H9 (cell line): ENCODE measurements at regions not wholly inside any gene's neighbourhood (a gene's known extent, or its start where the extent isn't known, plus 50 kb on each side); places are given as distances from the start of the nearest gene placed in this dataset.

Experiments
- DNase-seq: peaks from one replicate; pipeline ENCODE4 v3.0.0-alpha.2; 2017
- H2AFZ ChIP-seq: one replicate; pipeline ENCODE4 v1.6.1; 2013; ENCODE audit warnings: mild to moderate bottlenecking, low read length, control low read depth, moderate library complexity
- H2AK5ac ChIP-seq: 2 replicates; pipeline ENCODE4 v1.6.1; 2013; ENCODE audit warnings: low read length, control low read depth, mixed read lengths; ENCODE audit not compliant: insufficient read length
- H2BK120ac ChIP-seq: one replicate; pipeline ENCODE4 v1.6.1; 2013; ENCODE audit warnings: low read depth, mild to moderate bottlenecking, low read length, control low read depth, inconsistent platforms; ENCODE audit not compliant: poor library complexity, severe bottlenecking
- H2BK12ac ChIP-seq: 2 replicates; pipeline ENCODE4 v1.6.1; 2013; ENCODE audit warnings: low read length, control low read depth, mixed read lengths, low read depth; ENCODE audit not compliant: insufficient read length
- H2BK15ac ChIP-seq: 2 replicates; pipeline ENCODE4 v1.6.1; 2013; ENCODE audit warnings: low read depth, low read length, control low read depth
- H2BK20ac ChIP-seq: one replicate; pipeline ENCODE4 v1.6.1; 2013; ENCODE audit warnings: low read depth, mild to moderate bottlenecking, low read length, control low read depth, inconsistent platforms; ENCODE audit not compliant: poor library complexity, severe bottlenecking
- H2BK5ac ChIP-seq: 2 replicates; pipeline ENCODE4 v1.6.1; 2013; ENCODE audit warnings: low read length, control low read depth, mixed read lengths; ENCODE audit not compliant: insufficient read length
- H3K14ac ChIP-seq: 2 replicates; pipeline ENCODE4 v1.6.1; 2013; ENCODE audit warnings: low read length, control low read depth; ENCODE audit not compliant: insufficient read depth
- H3K18ac ChIP-seq: 2 replicates; pipeline ENCODE4 v1.6.1; 2013; ENCODE audit warnings: low read depth, mild to moderate bottlenecking, mixed read lengths, low read length, control low read depth; ENCODE audit not compliant: insufficient read length
- H3K23ac ChIP-seq: 2 replicates; pipeline ENCODE4 v1.6.1; 2013; ENCODE audit warnings: low read length, control low read depth, mixed read lengths, low read depth; ENCODE audit not compliant: insufficient read length
- H3K23me2 ChIP-seq: 2 replicates; pipeline ENCODE4 v1.6.1; 2013; ENCODE audit warnings: low read depth, mild to moderate bottlenecking, mixed read lengths, low read length, control low read depth; ENCODE audit not compliant: insufficient read length, poor library complexity, severe bottlenecking
- H3K27ac ChIP-seq: 2 replicates; pipeline ENCODE4 v1.5.1; 2013; ENCODE audit warnings: low read length, control low read depth, mixed read lengths, low read depth; ENCODE audit not compliant: insufficient read length
- H3K27me3 ChIP-seq: 2 replicates; pipeline ENCODE4 v1.6.1; 2013; ENCODE audit warnings: low read length, control low read depth, inconsistent platforms; ENCODE audit not compliant: insufficient read depth
- H3K4ac ChIP-seq: 2 replicates; pipeline ENCODE4 v1.6.1; 2013; ENCODE audit warnings: low read depth, mild to moderate bottlenecking, control low read depth, inconsistent platforms, low read length, moderate library complexity
- H3K4me1 ChIP-seq: 2 replicates; pipeline ENCODE4 v1.6.1; 2013; ENCODE audit warnings: low read length, control low read depth, inconsistent platforms; ENCODE audit not compliant: insufficient read depth
- H3K4me2 ChIP-seq: 2 replicates; pipeline ENCODE4 v1.6.1; 2013; ENCODE audit warnings: low read length, control low read depth, mixed read lengths; ENCODE audit not compliant: insufficient read length, insufficient read depth
- H3K56ac ChIP-seq: 2 replicates; pipeline ENCODE4 v1.6.1; 2013; ENCODE audit warnings: low read depth, mild to moderate bottlenecking, mixed read lengths, low read length, control low read depth; ENCODE audit not compliant: insufficient read length
- H3K79me1 ChIP-seq: 2 replicates; pipeline ENCODE4 v1.6.1; 2013; ENCODE audit warnings: low read depth, mild to moderate bottlenecking, moderate library complexity, low read length, control low read depth, inconsistent platforms; ENCODE audit not compliant: insufficient read depth, poor library complexity, severe bottlenecking
- H3K79me2 ChIP-seq: 2 replicates; pipeline ENCODE4 v1.6.1; 2013; ENCODE audit warnings: low read length, control low read depth, inconsistent platforms; ENCODE audit not compliant: insufficient read depth
- H3K9ac ChIP-seq: 2 replicates; pipeline ENCODE4 v1.6.1; 2013; ENCODE audit warnings: low read length, control low read depth, mixed read lengths; ENCODE audit not compliant: insufficient read length; ENCODE audit errors: extremely low read depth
- H3K9me3 ChIP-seq: one replicate; pipeline ENCODE4 v1.6.1; 2013; ENCODE audit warnings: low read depth, low read length, inconsistent platforms; ENCODE audit not compliant: control insufficient read depth
- H3T11ph ChIP-seq: one replicate; pipeline ENCODE4 v1.6.1; 2013; ENCODE audit warnings: mild to moderate bottlenecking, low read length, control low read depth, inconsistent platforms
- H4K20me1 ChIP-seq: one replicate; pipeline ENCODE4 v1.6.1; 2013; ENCODE audit not compliant: control insufficient read depth, insufficient read length, insufficient read depth
- H4K5ac ChIP-seq: 2 replicates; pipeline ENCODE4 v1.6.1; 2013; ENCODE audit warnings: low read depth, mild to moderate bottlenecking, mixed read lengths, low read length, control low read depth; ENCODE audit not compliant: insufficient read length
- H4K8ac ChIP-seq: replicated peaks from 2 replicates; pipeline ENCODE4 v1.6.1; 2013; ENCODE audit warnings: low read length, control low read depth, mixed read lengths, low read depth; ENCODE audit not compliant: insufficient read length
- H4K91ac ChIP-seq: 2 replicates; pipeline ENCODE4 v1.6.1; 2013; ENCODE audit warnings: low read depth, mild to moderate bottlenecking, moderate library complexity, mixed read lengths, low read length, control low read depth; ENCODE audit not compliant: insufficient read length
- H3K27ac Mint-ChIP-seq, 3 experiments: 2 replicates in 2 of 3; 3 replicates in 1 of 3; pipeline ENCODE4 v1.8.0; 2020 to 2021; ENCODE audit warnings: mixed read lengths in 3 of 3, mild to moderate bottlenecking in 1 of 3, moderate library complexity in 1 of 3
- H3K27me3 Mint-ChIP-seq: 2 replicates; pipeline ENCODE4 v1.8.0; 2021; ENCODE audit warnings: low read depth, mild to moderate bottlenecking, moderate library complexity, mixed read lengths
- H3K36me3 Mint-ChIP-seq, 3 experiments: 2 replicates in 2 of 3; 3 replicates in 1 of 3; pipeline ENCODE4 v1.8.0; 2020 to 2021; ENCODE audit warnings: low read depth in 3 of 3, mixed read lengths in 3 of 3; ENCODE audit not compliant: insufficient read depth in 1 of 3
- H3K4me1 Mint-ChIP-seq, 2 experiments: 2 replicates each; pipeline ENCODE4 v1.8.0; 2020; ENCODE audit warnings: mixed read lengths in 2 of 2
- H3K4me3 Mint-ChIP-seq, 2 experiments: 2 replicates in 1 of 2; 3 replicates in 1 of 2; pipeline ENCODE4 v1.8.0; 2020 to 2021; ENCODE audit warnings: mild to moderate bottlenecking in 2 of 2, mixed read lengths in 2 of 2, moderate library complexity in 1 of 2
- H3K9me3 Mint-ChIP-seq, 2 experiments: 2 replicates in 1 of 2; 3 replicates in 1 of 2; pipeline ENCODE4 v1.8.0; 2020; ENCODE audit warnings: mild to moderate bottlenecking in 2 of 2, mixed read lengths in 2 of 2, moderate library complexity in 1 of 2
- WGBS: extraction: QIAGEN DNeasy Blood & Tissue Kit; methylation state at CpG from one replicate; pipeline ENCODE4 v1.1.7; 2013; ENCODE audit warnings: missing lambda C conversion rate, low lambda C conversion rate, mixed read lengths; ENCODE audit not compliant: insufficient read length; ENCODE audit errors: extremely low coverage; 5-methylcytosine and 5-hydroxymethylcytosine counted together
- TF ChIP-seq, protein P1 (sequence below): fragments of 200-600 bp; sonication (generic); conservative IDR thresholded peaks from 3 replicates; pipeline ENCODE4 v1.8.0; 2021; ENCODE audit warnings: antibody characterized with exemption, mild to moderate bottlenecking

DNA sequence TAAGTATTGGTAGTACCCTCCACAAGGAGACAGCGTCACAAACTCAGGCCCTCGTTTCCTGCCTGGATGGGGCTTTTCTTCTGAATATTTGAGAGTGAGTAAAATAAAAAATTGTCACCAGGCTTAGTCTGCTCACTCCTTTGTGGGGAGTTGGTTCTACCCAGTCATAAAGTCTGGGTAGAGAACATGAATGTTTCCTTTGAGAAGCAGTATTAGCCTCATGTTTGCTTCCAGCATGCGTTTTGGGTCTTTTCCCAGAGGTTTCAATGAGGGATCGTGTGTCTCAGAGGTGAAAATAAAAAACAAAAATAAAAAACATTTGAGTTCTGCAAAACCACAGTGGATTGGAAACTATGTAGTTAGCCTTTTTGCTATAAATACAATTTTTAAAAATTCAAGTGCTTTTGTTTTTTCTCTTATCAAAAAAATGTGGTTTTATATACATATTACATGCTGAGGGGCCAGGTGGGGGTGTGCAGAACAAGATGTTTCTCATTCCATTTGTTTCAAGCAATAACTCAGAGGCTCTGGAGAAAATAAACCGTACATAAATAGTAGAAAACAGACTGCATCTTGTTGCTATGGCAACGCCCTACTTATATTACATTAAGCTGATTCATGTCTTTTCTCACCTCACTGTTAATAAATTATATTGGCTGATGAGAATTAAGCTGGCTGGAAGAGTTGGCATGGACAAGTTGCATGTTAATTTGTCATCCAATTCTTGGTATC lies 182.8 kb upstream of the FOXN2 start:
- Mint-ChIP-seq H3K9me3 (no peaks in the 10 kb centered on the region; a peak in 2 of 5 replicates), H3K27ac (no peak overlapping the region), H3K4me1 (no peaks in the 10 kb centered on the region), H3K27me3 (no peaks in the 10 kb centered on the region), H3K4me3 (no peak overlapping the region), H3K36me3 (no peaks in the 10 kb centered on the region)
- Histone ChIP-seq H4K5ac (no peak overlapping the region), H3K4me1 (no peaks in the 10 kb centered on the region), H3K4ac (no peak overlapping the region), H3K79me1 (no peaks in the 10 kb centered on the region), H3T11ph (no peak overlapping the region), H3K79me2 (no peaks in the 10 kb centered on the region), H2AFZ (no peak overlapping the region), H3K23me2 (no peaks in the 10 kb centered on the region), H2BK5ac (no peak overlapping the region), H3K18ac (no peak overlapping the region), H2BK15ac (no peak overlapping the region), H3K27ac (no peak overlapping the region), H3K23ac (no peak overlapping the region), H3K9ac (no peak overlapping the region), H4K91ac (no peak overlapping the region), H4K8ac (no peak overlapping the region), H2BK120ac (no peak overlapping the region), H3K14ac (no peak overlapping the region), H2AK5ac (no peak overlapping the region), H3K9me3 (no peaks in the 10 kb centered on the region), H2BK20ac (no peak overlapping the region), H3K56ac (no peak overlapping the region), H3K27me3 (no peaks in the 10 kb centered on the region), H3K4me2 (no peak overlapping the region), H4K20me1 (no peaks in the 10 kb centered on the region), H2BK12ac (no peak overlapping the region)
- no CpG with 5 or more reads among the region's 6 CpGs for WGBS
- TF ChIP-seq, protein P1, sequence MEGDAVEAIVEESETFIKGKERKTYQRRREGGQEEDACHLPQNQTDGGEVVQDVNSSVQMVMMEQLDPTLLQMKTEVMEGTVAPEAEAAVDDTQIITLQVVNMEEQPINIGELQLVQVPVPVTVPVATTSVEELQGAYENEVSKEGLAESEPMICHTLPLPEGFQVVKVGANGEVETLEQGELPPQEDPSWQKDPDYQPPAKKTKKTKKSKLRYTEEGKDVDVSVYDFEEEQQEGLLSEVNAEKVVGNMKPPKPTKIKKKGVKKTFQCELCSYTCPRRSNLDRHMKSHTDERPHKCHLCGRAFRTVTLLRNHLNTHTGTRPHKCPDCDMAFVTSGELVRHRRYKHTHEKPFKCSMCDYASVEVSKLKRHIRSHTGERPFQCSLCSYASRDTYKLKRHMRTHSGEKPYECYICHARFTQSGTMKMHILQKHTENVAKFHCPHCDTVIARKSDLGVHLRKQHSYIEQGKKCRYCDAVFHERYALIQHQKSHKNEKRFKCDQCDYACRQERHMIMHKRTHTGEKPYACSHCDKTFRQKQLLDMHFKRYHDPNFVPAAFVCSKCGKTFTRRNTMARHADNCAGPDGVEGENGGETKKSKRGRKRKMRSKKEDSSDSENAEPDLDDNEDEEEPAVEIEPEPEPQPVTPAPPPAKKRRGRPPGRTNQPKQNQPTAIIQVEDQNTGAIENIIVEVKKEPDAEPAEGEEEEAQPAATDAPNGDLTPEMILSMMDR, result no peak
- DNase-seq, result no peak
